Astrocyte of the spinal cord (primary cell): ENCODE measurements at regions not wholly inside any gene's neighbourhood (a gene's known extent, or its start where the extent isn't known, plus 50 kb on each side); places are given as distances from the start of the nearest gene placed in this dataset.

Experiments
- DNase-seq: peaks from one replicate; pipeline ENCODE4 v3.0.0; 2011; ENCODE audit warnings: low read depth, low spot score
- H3K4me3 ChIP-seq: 2 replicates; pipeline ENCODE4 v1.5.1; 2011; ENCODE audit warnings: low read depth, mild to moderate bottlenecking, low read length, moderate library complexity
- CTCF ChIP-seq: IDR thresholded peaks from 2 replicates; pipeline ENCODE4 v1.5.1; 2012; ENCODE audit warnings: low read depth, mild to moderate bottlenecking, low read length, inconsistent platforms
- in situ Hi-C: cut with HindIII; loops from 2 replicates; pipeline ENCODE4 v1.10.0; 2017; ENCODE audit warnings: low sequenced_read_pairs

- H3K4me3 ChIP-seq: no peak overlapping the region
- no peak for TF ChIP-seq CTCF
- in situ Hi-C loops: no loop called here
- no peak for DNase-seq
These were observed 192.1 kb downstream of the CBLN1 start for GRCh38 chr16:49089533-49089932.

DNA sequence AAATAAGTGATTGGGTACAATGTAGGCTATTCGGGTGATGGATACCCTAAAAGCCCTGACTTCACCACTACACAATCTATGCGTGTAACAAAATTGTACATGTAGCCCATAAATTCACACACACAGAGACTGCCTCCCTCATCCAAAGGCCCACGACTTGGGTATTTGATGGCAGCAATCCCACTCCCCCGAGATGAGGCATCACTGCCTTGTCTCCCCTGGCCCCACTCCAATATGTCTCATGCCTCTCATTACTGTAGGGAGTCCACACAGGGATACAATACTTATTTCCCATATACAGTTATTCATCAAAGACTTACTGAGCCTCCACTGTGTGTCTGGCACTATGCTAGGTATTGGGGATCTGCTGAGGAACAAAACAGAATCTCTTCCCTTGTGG lies 192.6 kb downstream of the CBLN1 start:
- TF ChIP-seq CTCF: no peak
- in situ Hi-C loops: no loop called here
- no peak overlapping the region for H3K4me3 ChIP-seq
- no peak for DNase-seq

DNA sequence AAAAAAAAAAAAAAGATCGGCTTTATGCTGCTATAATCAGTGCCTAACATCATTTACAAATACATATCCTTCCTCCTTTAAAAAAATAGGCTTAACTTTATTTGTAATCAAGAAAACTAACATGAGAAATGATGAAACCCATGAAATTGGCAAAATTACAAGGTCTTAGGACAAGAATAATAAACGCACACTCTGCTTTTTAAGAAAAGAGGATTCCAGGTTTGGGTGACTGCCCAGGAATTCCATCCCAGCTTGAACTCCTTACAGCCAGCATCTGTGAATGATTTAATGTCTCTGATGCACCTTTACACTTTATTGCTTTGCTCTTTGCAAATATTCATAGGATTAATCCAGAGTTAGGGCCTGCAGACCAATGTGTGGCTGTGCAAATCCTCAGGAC lies 196.0 kb downstream of the CBLN1 start:
- peak; percentile 0 for DNase-seq
- in situ Hi-C loops: no loop called here
- H3K4me3 ChIP-seq: no peak overlapping the region
- no peak for TF ChIP-seq CTCF

DNA sequence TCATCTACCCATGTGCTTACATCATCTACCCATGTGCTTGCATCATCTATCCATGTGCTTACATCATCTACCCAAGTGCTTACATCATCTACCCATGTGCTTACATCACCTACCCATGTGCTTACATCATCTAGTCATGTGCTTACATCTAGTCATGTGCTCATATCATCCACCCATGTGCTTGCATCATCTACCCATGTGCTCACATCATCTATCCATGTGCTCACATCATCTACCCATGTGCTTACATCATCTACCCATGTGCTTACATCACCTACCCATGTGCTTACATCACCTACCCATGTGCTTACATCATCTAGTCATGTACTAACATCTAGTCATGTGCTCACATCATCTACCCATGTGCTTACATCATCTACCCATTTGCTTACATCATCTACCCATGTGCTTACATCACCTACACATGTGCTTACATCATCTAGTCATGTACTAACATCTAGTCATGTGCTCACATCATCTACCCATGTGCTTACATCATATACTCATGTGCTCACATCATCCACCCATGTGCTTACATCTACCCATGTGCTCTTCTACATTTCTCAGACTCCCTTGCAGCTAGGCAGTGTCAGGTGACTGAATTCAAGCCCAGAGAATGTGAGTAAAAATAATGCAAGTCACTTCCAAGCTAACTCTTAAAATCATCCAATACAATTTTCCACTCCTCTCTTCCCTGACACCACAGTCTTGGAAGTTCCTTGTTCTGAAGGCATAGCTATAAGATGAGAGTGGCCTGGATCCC lies 196.8 kb downstream of the CBLN1 start:
- no peak for TF ChIP-seq CTCF
- no peak for DNase-seq
- no peak overlapping the region for H3K4me3 ChIP-seq
- in situ Hi-C loops: no loop called here

DNA sequence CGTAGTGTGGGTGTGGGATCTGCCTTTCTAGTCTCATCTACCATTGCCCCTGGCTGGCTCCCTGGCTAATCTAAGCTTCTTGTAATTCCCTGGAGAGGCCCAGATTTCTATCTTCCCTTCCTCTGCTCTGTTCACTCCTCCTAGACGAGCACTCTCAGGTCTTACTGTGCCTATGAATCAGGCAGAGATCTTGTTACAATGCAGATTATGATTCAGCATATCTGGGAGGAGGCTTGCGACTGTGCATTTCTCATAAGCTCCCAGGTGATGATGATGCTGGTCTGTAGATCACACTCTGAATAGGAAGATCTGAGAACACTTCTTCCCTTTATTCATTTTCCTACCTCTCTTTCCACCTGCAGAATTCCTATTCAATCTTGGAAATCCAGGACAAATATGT lies 200.1 kb downstream of the CBLN1 start:
- in situ Hi-C loops: no loop called here
- no peak overlapping the region for H3K4me3 ChIP-seq
- TF ChIP-seq CTCF: no peak
- no peak for DNase-seq

DNA sequence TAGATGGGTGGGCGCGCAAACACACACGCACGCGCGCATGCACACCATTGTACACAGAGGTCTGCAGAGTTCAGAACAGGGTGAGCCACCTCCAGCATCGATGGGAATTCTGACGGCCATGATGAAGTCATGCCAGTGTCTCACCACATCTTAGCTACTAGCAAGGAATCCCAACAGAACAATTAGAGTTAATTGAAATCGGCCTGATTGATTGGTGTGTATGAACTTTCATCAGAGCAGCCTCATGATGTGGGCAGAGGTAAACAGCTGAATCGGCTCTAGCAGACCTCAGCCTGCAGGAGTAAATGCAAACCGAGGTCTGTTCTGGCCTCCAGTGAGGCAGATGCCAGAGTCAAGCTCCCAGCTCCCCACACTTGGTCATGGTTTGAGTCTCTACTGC lies 200.6 kb downstream of the CBLN1 start:
- DNase-seq: no peak
- no peak overlapping the region for H3K4me3 ChIP-seq
- no peak for TF ChIP-seq CTCF
- in situ Hi-C loops: no loop called here
